IMR-90 (cell line): ENCODE measurements at regions not wholly inside any gene's neighbourhood (a gene's known extent, or its start where the extent isn't known, plus 50 kb on each side); places are given as distances from the start of the nearest gene placed in this dataset.

Source experiments
- ATAC-seq: fragments of 200-7000 bp; cut with Tn5 transposase; 2 replicates; pipeline ENCODE4 v1.9.1; 2020; ENCODE audit warnings: low read depth, mild to moderate bottlenecking, moderate library complexity
- BruUV-seq: library from RNA; stranded (reverse); fragments of 400-500 nt; replicated peaks from 2 replicates; lab custom pipeline; 2021; lab: Mats Ljungman, UMichigan
- CTCF ChIA-PET: fragments of 300-600 bp; formaldehyde crosslinking; extraction: SDS; loops from one replicate; lab custom pipeline; 2021; ENCODE audit warnings: antibody characterized with exemption; lab: Yijun Ruan, JAX
- POLR2A ChIA-PET: fragments of 300-600 bp; sonication (Branson Sonifier 250); formaldehyde crosslinking; loops from one replicate; lab custom pipeline; 2022; ENCODE audit warnings: antibody characterized with exemption; ENCODE audit not compliant: unreplicated experiment; lab: Charles Lee
- DNase-seq: peaks from one replicate; pipeline ENCODE4 v3.0.0; 2013
- H2AFZ ChIP-seq: replicated peaks from 2 replicates; pipeline ENCODE3; 2013; ENCODE audit warnings: low read length, mild to moderate bottlenecking; ENCODE audit not compliant: poor library complexity
- H2AK5ac ChIP-seq: 2 replicates; pipeline ENCODE4 v1.6.1; 2013; ENCODE audit warnings: low read depth, low read length, inconsistent platforms
- H2AK9ac ChIP-seq: replicated peaks from 2 replicates; pipeline ENCODE3; 2013; ENCODE audit warnings: mild to moderate bottlenecking, low read depth, low read length, moderate library complexity; ENCODE audit not compliant: poor library complexity
- H2BK120ac ChIP-seq: 2 replicates; pipeline ENCODE4 v1.6.1; 2013; ENCODE audit warnings: low read depth, low read length, inconsistent platforms
- H2BK15ac ChIP-seq: 3 replicates; pipeline ENCODE4 v1.6.1; 2013; ENCODE audit warnings: low read depth, low read length, inconsistent platforms
- H2BK20ac ChIP-seq: 2 replicates; pipeline ENCODE4 v1.6.1; 2013; ENCODE audit warnings: low read depth, mild to moderate bottlenecking, inconsistent platforms, low read length, moderate library complexity
- H2BK5ac ChIP-seq: 2 replicates; pipeline ENCODE4 v1.6.1; 2013; ENCODE audit warnings: mild to moderate bottlenecking, low read depth, low read length, inconsistent platforms; ENCODE audit not compliant: poor library complexity, severe bottlenecking
- H3K14ac ChIP-seq: replicated peaks from 2 replicates; pipeline ENCODE4 v1.6.1; 2013; ENCODE audit warnings: low read depth, low read length, inconsistent platforms
- H3K18ac ChIP-seq: 2 replicates; pipeline ENCODE4 v1.6.1; 2013; ENCODE audit warnings: low read depth, low read length, control low read depth
- H3K23ac ChIP-seq: 2 replicates; pipeline ENCODE4 v1.6.1; 2013; ENCODE audit warnings: low read depth, low read length, inconsistent platforms
- H3K27ac ChIP-seq: 2 replicates; pipeline ENCODE4 v1.5.1; 2013; ENCODE audit warnings: mild to moderate bottlenecking, control low read depth, low read length; ENCODE audit not compliant: insufficient read depth
- H3K27me3 ChIP-seq: 2 replicates; pipeline ENCODE4 v1.6.1; 2013; ENCODE audit warnings: low read length; ENCODE audit not compliant: control insufficient read depth, insufficient read depth
- H3K36me3 ChIP-seq: 2 replicates; pipeline ENCODE4 v1.6.1; 2013; ENCODE audit warnings: low read length, mixed read lengths; ENCODE audit not compliant: control insufficient read depth, insufficient read depth
- H3K4ac ChIP-seq: 2 replicates; pipeline ENCODE4 v1.6.1; 2013; ENCODE audit warnings: low read depth, low read length, inconsistent platforms
- H3K4me1 ChIP-seq: 2 replicates; pipeline ENCODE4 v1.6.1; 2013; ENCODE audit warnings: low read length, mixed read lengths; ENCODE audit not compliant: control insufficient read depth, insufficient read depth
- H3K4me2 ChIP-seq: 2 replicates; pipeline ENCODE4 v1.6.1; 2013; ENCODE audit warnings: low read depth, mild to moderate bottlenecking, control low read depth, low read length, moderate library complexity
- H3K4me3 ChIP-seq: 2 replicates; pipeline ENCODE4 v1.5.1; 2013; ENCODE audit warnings: low read depth, mild to moderate bottlenecking, control low read depth, low read length, moderate library complexity; ENCODE audit not compliant: insufficient read depth
- H3K56ac ChIP-seq: 2 replicates; pipeline ENCODE4 v1.6.1; 2013; ENCODE audit warnings: low read length, inconsistent platforms; ENCODE audit not compliant: insufficient read depth; ENCODE audit errors: extremely low read depth
- H3K79me1 ChIP-seq, 2 experiments: 2 replicates each; pipeline ENCODE4 v1.6.1; 2013; ENCODE audit warnings: low read length in 2 of 2, inconsistent platforms in 1 of 2, low read depth in 1 of 2
- H3K9ac ChIP-seq: 2 replicates; pipeline ENCODE4 v1.6.1; 2013; ENCODE audit warnings: low read depth, low read length, control low read depth
- H3K9me1 ChIP-seq: 2 replicates; pipeline ENCODE4 v1.6.1; 2013; ENCODE audit warnings: low read length, inconsistent platforms; ENCODE audit not compliant: insufficient read depth
- H3K9me3 ChIP-seq: 2 replicates; pipeline ENCODE4 v1.6.1; 2013; ENCODE audit warnings: low read length; ENCODE audit not compliant: control insufficient read depth, insufficient read depth
- H4K20me1 ChIP-seq: 2 replicates; pipeline ENCODE4 v1.6.1; 2013; ENCODE audit warnings: low read length, inconsistent platforms; ENCODE audit not compliant: insufficient read depth
- H4K5ac ChIP-seq: 2 replicates; pipeline ENCODE4 v1.6.1; 2013; ENCODE audit warnings: mild to moderate bottlenecking, low read depth, low read length, control low read depth
- H4K8ac ChIP-seq, 2 experiments: 2 replicates each; pipeline ENCODE4 v1.6.1; 2013; ENCODE audit warnings: low read depth in 2 of 2, low read length in 2 of 2, control low read depth in 1 of 2, inconsistent platforms in 1 of 2
- H4K91ac ChIP-seq: 2 replicates; pipeline ENCODE4 v1.6.1; 2013; ENCODE audit warnings: low read depth, low read length, inconsistent platforms; ENCODE audit not compliant: insufficient read depth
- BHLHE40 ChIP-seq: fragments of 150-350 bp; IDR thresholded peaks from 2 replicates; pipeline ENCODE4 v1.6.1; 2016; ENCODE audit warnings: mild to moderate bottlenecking, low read depth, low read length
- CEBPB ChIP-seq: IDR thresholded peaks from 2 replicates; pipeline ENCODE4 v1.6.1; 2012; ENCODE audit warnings: low read depth, low read length, improper control_type of control experiment
- CHD1 ChIP-seq: IDR thresholded peaks from 2 replicates; pipeline ENCODE4 v1.6.1; 2012; ENCODE audit warnings: low read depth, low read length, improper control_type of control experiment
- CTCF ChIP-seq: conservative IDR thresholded peaks from 2 replicates; pipeline ENCODE4 v1.5.1; 2012; ENCODE audit warnings: mild to moderate bottlenecking, low read depth, low read length, improper control_type of control experiment
- ELK1 ChIP-seq: fragments of 150-350 bp; IDR thresholded peaks from 2 replicates; pipeline ENCODE4 v1.6.1; 2016; ENCODE audit warnings: low read depth, mild to moderate bottlenecking, low read length, moderate library complexity, borderline replicate concordance
- FOS ChIP-seq: fragments of 150-350 bp; IDR thresholded peaks from 2 replicates; pipeline ENCODE4 v1.6.1; 2016; ENCODE audit warnings: low read depth, low read length
- MAFK ChIP-seq: IDR thresholded peaks from 2 replicates; pipeline ENCODE4 v1.6.1; 2012; ENCODE audit warnings: low read depth, low read length, improper control_type of control experiment
- MAZ ChIP-seq: IDR thresholded peaks from 2 replicates; pipeline ENCODE4 v1.6.1; 2012; ENCODE audit warnings: low read depth, mild to moderate bottlenecking, low read length, improper control_type of control experiment, moderate library complexity, borderline replicate concordance
- MXI1 ChIP-seq: IDR thresholded peaks from 2 replicates; pipeline ENCODE4 v1.6.1; 2012; ENCODE audit warnings: low read depth, mild to moderate bottlenecking, low read length, moderate library complexity, borderline replicate concordance
- NFE2L2 ChIP-seq: fragments of 150-350 bp; IDR thresholded peaks from 2 replicates; pipeline ENCODE4 v1.6.1; 2016; ENCODE audit warnings: low read depth, mild to moderate bottlenecking, low read length
- POLR2A ChIP-seq: IDR thresholded peaks from 2 replicates; pipeline ENCODE4 v1.6.1; 2012; ENCODE audit warnings: mild to moderate bottlenecking, low read depth, low read length
- RAD21 ChIP-seq: IDR thresholded peaks from 2 replicates; pipeline ENCODE4 v1.6.1; 2012; ENCODE audit warnings: low read length, improper control_type of control experiment
- RCOR1 ChIP-seq: IDR thresholded peaks from 2 replicates; pipeline ENCODE4 v1.6.1; 2012; ENCODE audit warnings: mild to moderate bottlenecking, low read length, improper control_type of control experiment; ENCODE audit not compliant: insufficient replicate concordance
- RFX5 ChIP-seq: IDR thresholded peaks from 2 replicates; pipeline ENCODE4 v1.8.0; 2012; ENCODE audit warnings: low read depth, mild to moderate bottlenecking, low read length, moderate library complexity
- SMC3 ChIP-seq: fragments of 150-350 bp; IDR thresholded peaks from 2 replicates; pipeline ENCODE4 v1.6.1; 2016; ENCODE audit warnings: low read depth, mild to moderate bottlenecking, antibody characterized with exemption, low read length, moderate library complexity
- WGBS, 2 experiments: methylation state at CpG; one replicate each; pipeline versions ENCODE4 v1.1.5 to v1.1.7; 2013; ENCODE audit warnings: missing lambda C conversion rate in 2 of 2; ENCODE audit not compliant: insufficient read length in 1 of 2; ENCODE audit errors: extremely low coverage in 2 of 2; 5-methylcytosine and 5-hydroxymethylcytosine counted together
- dilution Hi-C: fragments of 300-500 bp; cut with HindIII; formaldehyde crosslinking; loops from one replicate; pipeline ENCODE4 v1.14.3; 2018; ENCODE audit warnings: low sequenced_read_pairs; ENCODE audit not compliant: unreplicated experiment
- in situ Hi-C: fragments of 300-500 bp; cut with MboI; formaldehyde crosslinking; loops from 3 replicates; pipeline ENCODE4 v1.14.3; 2019; ENCODE audit warnings: low sequenced_read_pairs, inconsistent platforms, mixed read lengths
- intact Hi-C: fragments of 100-400 bp; cut with micrococcal nuclease; formaldehyde crosslinking; loops from 2 replicates; pipeline ENCODE4 v1.10.0; 2022
- TF ChIP-seq, protein P1 (sequence below): fragments of 150-350 bp; IDR thresholded peaks from 2 replicates; pipeline ENCODE4 v1.6.1; 2017; ENCODE audit warnings: mild to moderate bottlenecking, antibody characterized with exemption, low read length, low read depth

DNA sequence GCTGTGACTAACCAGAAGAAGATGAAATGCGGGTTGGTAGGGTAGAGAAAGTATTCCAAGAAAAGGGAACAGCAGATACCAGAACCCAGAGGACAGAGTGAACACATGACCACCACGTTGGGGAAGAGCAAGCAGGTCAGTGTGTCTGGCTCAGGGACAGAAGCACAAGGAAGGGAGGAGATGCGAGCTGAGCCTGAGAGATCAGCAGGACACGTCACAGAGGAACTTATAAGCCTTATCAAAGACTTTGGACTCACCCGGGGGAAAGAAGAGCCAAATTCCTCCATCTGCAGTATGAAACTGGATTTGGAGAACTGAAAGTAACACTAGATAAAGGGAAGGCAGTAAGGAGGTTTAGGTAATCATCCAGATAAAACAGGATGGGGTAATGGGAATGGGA is 232.1 kb upstream of the NPVF start:
- H3K36me3 ChIP-seq, result no peaks in the 10 kb centered on the region
- H2BK5ac ChIP-seq, result no peak overlapping the region
- H4K8ac ChIP-seq, result no peak overlapping the region
- H2BK120ac ChIP-seq, result no peak overlapping the region
- POLR2A ChIA-PET, result no interaction called here
- no peak overlapping the region for H3K23ac ChIP-seq
- intact Hi-C loops, result no loop called here
- dilution Hi-C loops, result no loop called here
- BruUV-seq, result no TSS peak
- H3K27ac ChIP-seq, result no peak overlapping the region
- TF ChIP-seq SMC3 (no peak), RFX5 (no peak), CEBPB (no peak), RCOR1 (no peak), RAD21 (no peak), BHLHE40 (no peak), CHD1 (no peak), FOS (no peak), NFE2L2 (no peak), MXI1 (no peak), POLR2A (no peak), MAZ (no peak), MAFK (no peak), CTCF (no peak), ELK1 (no peak)
- TF ChIP-seq, protein P1, sequence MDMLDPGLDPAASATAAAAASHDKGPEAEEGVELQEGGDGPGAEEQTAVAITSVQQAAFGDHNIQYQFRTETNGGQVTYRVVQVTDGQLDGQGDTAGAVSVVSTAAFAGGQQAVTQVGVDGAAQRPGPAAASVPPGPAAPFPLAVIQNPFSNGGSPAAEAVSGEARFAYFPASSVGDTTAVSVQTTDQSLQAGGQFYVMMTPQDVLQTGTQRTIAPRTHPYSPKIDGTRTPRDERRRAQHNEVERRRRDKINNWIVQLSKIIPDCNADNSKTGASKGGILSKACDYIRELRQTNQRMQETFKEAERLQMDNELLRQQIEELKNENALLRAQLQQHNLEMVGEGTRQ, result no peak
- no peaks in the 10 kb centered on the region for H3K9me1 ChIP-seq
- DNase-seq, result no peak
- no peak overlapping the region for H3K14ac ChIP-seq
- in situ Hi-C loops, result no loop called here
- no peak overlapping the region for H2BK20ac ChIP-seq
- H3K79me1 ChIP-seq, result no peaks in the 10 kb centered on the region
- no peak overlapping the region for H3K18ac ChIP-seq
- H4K91ac ChIP-seq, result no peak overlapping the region
- no peak overlapping the region for H2BK15ac ChIP-seq
- H3K56ac ChIP-seq, result no peak overlapping the region
- H3K9ac ChIP-seq, result no peak overlapping the region
- no peak overlapping the region for H3K4me3 ChIP-seq
- H2AK5ac ChIP-seq, result no peak overlapping the region
- no peak overlapping the region for H3K4ac ChIP-seq
- CTCF ChIA-PET, result no interaction called here
- H3K4me1 ChIP-seq, result no peaks in the 10 kb centered on the region
- H3K27me3 ChIP-seq, result no peaks in the 10 kb centered on the region; the same call in 1 of the 2 replicates
- H3K4me2 ChIP-seq, result no peak overlapping the region
- no peak for ATAC-seq
- no peak overlapping the region for H2AFZ ChIP-seq
- WGBS, 2 experiments, result no CpG with 5 or more reads among the region's 5 CpGs
- no peak overlapping the region for H2AK9ac ChIP-seq
- H4K20me1 ChIP-seq, result no peaks in the 10 kb centered on the region
- H3K9me3 ChIP-seq, result no peaks in the 10 kb centered on the region
- H4K5ac ChIP-seq, result no peak overlapping the region
